GM12878 (cell line): ENCODE measurements at regions not wholly inside any gene's neighbourhood (a gene's known extent, or its start where the extent isn't known, plus 50 kb on each side); places are given as distances from the start of the nearest gene placed in this dataset.

Source experiments
- ATAC-seq: fragments of 200-7000 bp; cut with Tn5 transposase; 3 replicates; pipeline ENCODE4 v1.9.1; 2020; ENCODE audit warnings: mild to moderate bottlenecking, moderate library complexity
- BruUV-seq: library from RNA; stranded (reverse); fragments of 400-500 nt; replicated peaks from 2 replicates; lab custom pipeline; 2021; lab: Mats Ljungman, UMichigan
- CTCF ChIA-PET: fragments of 300-600 bp; sonication (Branson Sonifier 250); formaldehyde crosslinking; extraction: SDS; loops from one replicate; lab custom pipeline; 2021; ENCODE audit warnings: inconsistent platforms; lab: Yijun Ruan, JAX
- POLR2A ChIA-PET: fragments of 350-600 bp; formaldehyde crosslinking; extraction: SDS; loops from one replicate; lab custom pipeline; 2021; ENCODE audit warnings: inconsistent platforms; lab: Charles Lee
- RAD21 ChIA-PET: fragments of 300-600 bp; sonication (Branson Sonifier 250); formaldehyde crosslinking; loops from one replicate; lab custom pipeline; 2023; ENCODE audit warnings: antibody characterized with exemption; ENCODE audit not compliant: unreplicated experiment; lab: Charles Lee
- SMC1A ChIA-PET: fragments of 300-600 bp; sonication (Branson Sonifier 250); formaldehyde crosslinking; loops from one replicate; lab custom pipeline; 2023; ENCODE audit not compliant: unreplicated experiment, uncharacterized antibody; lab: Charles Lee
- DNase-seq: peaks from one replicate; pipeline ENCODE4 v3.0.0-alpha.2; 2011; ENCODE audit warnings: low read depth, low spot score
- FAIRE-seq: peaks from 3 replicates; lab custom pipeline; 2011; peaks lifted over from hg19 to GRCh38; lab: Jason Lieb, UNC
- H2AFZ ChIP-seq: 2 replicates; pipeline ENCODE4 v1.6.0; 2011; ENCODE audit warnings: low read depth, low read length, control low read depth; ENCODE audit not compliant: control insufficient read depth
- H3K27ac ChIP-seq: 2 replicates; pipeline ENCODE4 v1.5.1; 2011; ENCODE audit warnings: control low read depth; ENCODE audit not compliant: control insufficient read depth, insufficient read depth
- H3K27me3 ChIP-seq, 2 experiments: replicated peaks in 1 of 2; 2 replicates each; pipeline versions ENCODE4 v1.6.0 to v1.6.1; 2011; ENCODE audit warnings: low read length in 1 of 2; ENCODE audit not compliant: control insufficient read depth in 2 of 2, insufficient read depth in 2 of 2
- H3K36me3 ChIP-seq, 2 experiments: 2 replicates each; pipeline ENCODE4 v1.5.1; 2011; ENCODE audit warnings: low read length in 1 of 2; ENCODE audit not compliant: control insufficient read depth in 2 of 2, insufficient read depth in 2 of 2
- H3K4me1 ChIP-seq: 2 replicates; pipeline ENCODE4 v1.6.1; 2011; ENCODE audit warnings: mild to moderate bottlenecking, low read length, moderate library complexity, mixed read lengths; ENCODE audit not compliant: control insufficient read depth, insufficient read depth
- H3K4me2 ChIP-seq: 2 replicates; pipeline ENCODE4 v1.6.0; 2011; ENCODE audit warnings: control low read depth; ENCODE audit not compliant: control insufficient read depth, insufficient read depth
- H3K4me3 ChIP-seq: fragments of 200-600 bp; sonication (generic); 2 replicates; pipeline ENCODE4 v1.5.1; 2016
- H3K79me2 ChIP-seq: 2 replicates; pipeline ENCODE4 v1.6.0; 2011; ENCODE audit warnings: low read length; ENCODE audit not compliant: control insufficient read depth, insufficient read depth
- H3K9ac ChIP-seq: 2 replicates; pipeline ENCODE4 v1.8.0; 2011; ENCODE audit warnings: low read length, control low read depth, mixed read lengths; ENCODE audit not compliant: control insufficient read depth, insufficient read depth
- H3K9me3 ChIP-seq: replicated peaks from 3 replicates; pipeline ENCODE4 v1.5.1; 2011; ENCODE audit warnings: mild to moderate bottlenecking, low read length; ENCODE audit not compliant: control insufficient read depth, insufficient read depth
- H4K20me1 ChIP-seq: 2 replicates; pipeline ENCODE4 v1.6.0; 2011; ENCODE audit not compliant: control insufficient read depth, insufficient read depth
- MEF2B ChIP-seq: fragments of 450-650 bp; IDR thresholded peaks from 2 replicates; pipeline ENCODE4 v1.6.1; 2018; ENCODE audit warnings: mild to moderate bottlenecking, moderate library complexity; ENCODE audit not compliant: partially characterized antibody, poor library complexity, severe bottlenecking
- NBN ChIP-seq: fragments of 450-650 bp; IDR thresholded peaks from 2 replicates; pipeline ENCODE4 v1.6.1; 2016
- PRDM15 ChIP-seq: fragments of 450-650 bp; formaldehyde crosslinking; IDR thresholded peaks from 2 replicates; pipeline ENCODE4 v1.4.0; 2020; ENCODE audit warnings: mild to moderate bottlenecking, moderate library complexity
- RELB ChIP-seq: fragments of 450-650 bp; IDR thresholded peaks from 2 replicates; pipeline ENCODE4 v1.6.1; 2017; ENCODE audit warnings: low read depth, mild to moderate bottlenecking, moderate library complexity
- TCF3 ChIP-seq: IDR thresholded peaks from 2 replicates; pipeline ENCODE4 v1.6.1; 2012; ENCODE audit warnings: low read depth, mild to moderate bottlenecking, low read length, borderline replicate concordance; ENCODE audit not compliant: insufficient read depth
- ZBED1 ChIP-seq: IDR thresholded peaks from 2 replicates; pipeline ENCODE4 v1.6.1; 2016; ENCODE audit warnings: borderline replicate concordance
- ZNF687 ChIP-seq: fragments of 450-650 bp; IDR thresholded peaks from 2 replicates; pipeline ENCODE4 v1.6.1; 2017; ENCODE audit warnings: mild to moderate bottlenecking, moderate library complexity
- in situ Hi-C: fragments of 300-500 bp; cut with MboI; formaldehyde crosslinking; loops from 9 replicates; pipeline ENCODE4 v1.14.3; 2018; ENCODE audit warnings: mixed read lengths
- intact Hi-C: fragments of 100-400 bp; cut with micrococcal nuclease; formaldehyde crosslinking; loops from one replicate; pipeline ENCODE4 v1.14.2; 2022; ENCODE audit not compliant: unreplicated experiment
- TF ChIP-seq, protein P1 (sequence below): IDR thresholded peaks from 2 replicates; pipeline ENCODE4 v1.6.1; 2012; ENCODE audit warnings: mild to moderate bottlenecking, low read depth, low read length
- TF ChIP-seq, protein P2 (sequence below): fragments of 450-650 bp; IDR thresholded peaks from 2 replicates; pipeline ENCODE4 v1.6.1; 2014; ENCODE audit warnings: mild to moderate bottlenecking

- no peak overlapping the region for H2AFZ ChIP-seq
- POLR2A ChIA-PET = no interaction called here
- no peak overlapping the region for H3K4me2 ChIP-seq
- H3K36me3 ChIP-seq = no peaks in the 10 kb centered on the region
- no peaks in the 10 kb centered on the region for H3K79me2 ChIP-seq
- H3K27ac ChIP-seq = no peak overlapping the region
- no peak for DNase-seq
- SMC1A ChIA-PET = no interaction called here
- RAD21 ChIA-PET = no interaction called here
- no peak overlapping the region for H3K4me3 ChIP-seq
- H3K4me1 ChIP-seq = no peaks in the 10 kb centered on the region
- no peaks in the 10 kb centered on the region for H4K20me1 ChIP-seq
- no peaks in the 10 kb centered on the region for H3K27me3 ChIP-seq
- H3K9me3 ChIP-seq = no peaks in the 10 kb centered on the region
- H3K9ac ChIP-seq = no peak overlapping the region
- no TSS peak for BruUV-seq
- TF ChIP-seq, protein P1, sequence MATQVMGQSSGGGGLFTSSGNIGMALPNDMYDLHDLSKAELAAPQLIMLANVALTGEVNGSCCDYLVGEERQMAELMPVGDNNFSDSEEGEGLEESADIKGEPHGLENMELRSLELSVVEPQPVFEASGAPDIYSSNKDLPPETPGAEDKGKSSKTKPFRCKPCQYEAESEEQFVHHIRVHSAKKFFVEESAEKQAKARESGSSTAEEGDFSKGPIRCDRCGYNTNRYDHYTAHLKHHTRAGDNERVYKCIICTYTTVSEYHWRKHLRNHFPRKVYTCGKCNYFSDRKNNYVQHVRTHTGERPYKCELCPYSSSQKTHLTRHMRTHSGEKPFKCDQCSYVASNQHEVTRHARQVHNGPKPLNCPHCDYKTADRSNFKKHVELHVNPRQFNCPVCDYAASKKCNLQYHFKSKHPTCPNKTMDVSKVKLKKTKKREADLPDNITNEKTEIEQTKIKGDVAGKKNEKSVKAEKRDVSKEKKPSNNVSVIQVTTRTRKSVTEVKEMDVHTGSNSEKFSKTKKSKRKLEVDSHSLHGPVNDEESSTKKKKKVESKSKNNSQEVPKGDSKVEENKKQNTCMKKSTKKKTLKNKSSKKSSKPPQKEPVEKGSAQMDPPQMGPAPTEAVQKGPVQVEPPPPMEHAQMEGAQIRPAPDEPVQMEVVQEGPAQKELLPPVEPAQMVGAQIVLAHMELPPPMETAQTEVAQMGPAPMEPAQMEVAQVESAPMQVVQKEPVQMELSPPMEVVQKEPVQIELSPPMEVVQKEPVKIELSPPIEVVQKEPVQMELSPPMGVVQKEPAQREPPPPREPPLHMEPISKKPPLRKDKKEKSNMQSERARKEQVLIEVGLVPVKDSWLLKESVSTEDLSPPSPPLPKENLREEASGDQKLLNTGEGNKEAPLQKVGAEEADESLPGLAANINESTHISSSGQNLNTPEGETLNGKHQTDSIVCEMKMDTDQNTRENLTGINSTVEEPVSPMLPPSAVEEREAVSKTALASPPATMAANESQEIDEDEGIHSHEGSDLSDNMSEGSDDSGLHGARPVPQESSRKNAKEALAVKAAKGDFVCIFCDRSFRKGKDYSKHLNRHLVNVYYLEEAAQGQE = no peak
- TF ChIP-seq ZBED1 = no peak
- TF ChIP-seq ZNF687 = no peak
- TF ChIP-seq NBN = no peak
- no peak for TF ChIP-seq TCF3
- TF ChIP-seq RELB = no peak
- TF ChIP-seq, protein P2, sequence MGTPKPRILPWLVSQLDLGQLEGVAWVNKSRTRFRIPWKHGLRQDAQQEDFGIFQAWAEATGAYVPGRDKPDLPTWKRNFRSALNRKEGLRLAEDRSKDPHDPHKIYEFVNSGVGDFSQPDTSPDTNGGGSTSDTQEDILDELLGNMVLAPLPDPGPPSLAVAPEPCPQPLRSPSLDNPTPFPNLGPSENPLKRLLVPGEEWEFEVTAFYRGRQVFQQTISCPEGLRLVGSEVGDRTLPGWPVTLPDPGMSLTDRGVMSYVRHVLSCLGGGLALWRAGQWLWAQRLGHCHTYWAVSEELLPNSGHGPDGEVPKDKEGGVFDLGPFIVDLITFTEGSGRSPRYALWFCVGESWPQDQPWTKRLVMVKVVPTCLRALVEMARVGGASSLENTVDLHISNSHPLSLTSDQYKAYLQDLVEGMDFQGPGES = no peak
- no peak for TF ChIP-seq MEF2B
- TF ChIP-seq PRDM15 = no peak
- TF ChIP-seq, all 136 proteins: peak for 0
- intact Hi-C loops = no loop called here
- ATAC-seq = no peak
- FAIRE-seq = no peak
- CTCF ChIA-PET = no interaction called here
- in situ Hi-C loops = no loop called here
Observed at GRCh38 chr11:91967026-91967690, 257.5 kb upstream of the FAT3 start.
